Adrenal gland (tissue), 9 donors: ENCODE measurements at regions not wholly inside any gene's neighbourhood (a gene's known extent, or its start where the extent isn't known, plus 50 kb on each side); places are given as distances from the start of the nearest gene placed in this dataset.

ENCODE experiments used
- DNase-seq, 7 donors: peaks; one replicate each; pipeline ENCODE4 v3.0.0-alpha.2; 2019 to 2020
- H3K27ac ChIP-seq, 5 donors: fragments of 200-600 bp; sonication (generic) in 4 of 5; 1 replicate in 3 of 5; 2 replicates in 2 of 5; pipeline versions ENCODE4 v1.5.1 to v1.8.0; 2016 to 2020; ENCODE audit warnings: mild to moderate bottlenecking in 1 of 5
- H3K27me3 ChIP-seq: fragments of 200-600 bp; 2 replicates; pipeline ENCODE4 v1.8.0; 2021
- H3K36me3 ChIP-seq, 2 donors: fragments of 200-600 bp; replicated peaks in 1 of 2; 1 replicate in 1 of 2; 2 replicates in 1 of 2; pipeline versions ENCODE4 v1.5.1 to v1.8.0; 2018 to 2022
- H3K4me1 ChIP-seq, 2 donors: fragments of 200-600 bp; replicated peaks in 1 of 2; 1 replicate in 1 of 2; 2 replicates in 1 of 2; pipeline versions ENCODE4 v1.5.1 to v1.8.0; 2018 to 2021
- H3K4me3 ChIP-seq, 4 donors: fragments of 200-600 bp; sonication (generic) in 3 of 4; one replicate each; pipeline ENCODE4 v1.5.1; 2016 to 2018
- H3K9me3 ChIP-seq, 3 donors: fragments of 200-600 bp; sonication (generic) in 1 of 3; replicated peaks in 1 of 3; 1 replicate in 2 of 3; 2 replicates in 1 of 3; pipeline versions ENCODE4 v1.5.1 to v1.8.0; 2016 to 2021
- POLR2A ChIP-seq, 2 donors: fragments of 450-650 bp; IDR thresholded peaks; one replicate each; pipeline ENCODE4 v1.6.1; 2017; ENCODE audit warnings: antibody characterized with exemption in 2 of 2, mild to moderate bottlenecking in 2 of 2, moderate library complexity in 1 of 2
- WGBS, 4 donors: extraction: QIAGEN DNeasy Blood & Tissue Kit in 2 of 4; methylation state at CpG; one replicate each; pipeline versions ENCODE4 v1.1.5 to v1.1.7; 2013 to 2017; 5-methylcytosine and 5-hydroxymethylcytosine counted together
- intact Hi-C, 2 donors: fragments of 100-400 bp; cut with DNase I; formaldehyde crosslinking; loops; one replicate each; pipeline versions ENCODE4 v1.14.1 to v1.15.0; 2022 to 2023
- TF ChIP-seq, protein P1 (sequence below), 6 experiments: fragments of 450-650 bp in 4 of 6; fragments of 200-600 bp in 2 of 6; sonication (generic) in 1 of 6; IDR thresholded peaks; 1 replicate in 5 of 6; 2 replicates in 1 of 6; pipeline versions ENCODE4 v1.5.1 to v1.8.0; 2016 to 2021; ENCODE audit warnings: antibody characterized with exemption in 6 of 6, mild to moderate bottlenecking in 2 of 6, moderate library complexity in 1 of 6
- donor health status: healthy with polysubstance abuse.
- donor health status: Bipolar disorder and iron deficiency.
- donor health status: DM: yes; HTN: yes; CAD: no.
- donor health status: DM: no; HTN: no; CAD: no.
- donor health status: DM: no; HTN: no; CAD: no.

DNA sequence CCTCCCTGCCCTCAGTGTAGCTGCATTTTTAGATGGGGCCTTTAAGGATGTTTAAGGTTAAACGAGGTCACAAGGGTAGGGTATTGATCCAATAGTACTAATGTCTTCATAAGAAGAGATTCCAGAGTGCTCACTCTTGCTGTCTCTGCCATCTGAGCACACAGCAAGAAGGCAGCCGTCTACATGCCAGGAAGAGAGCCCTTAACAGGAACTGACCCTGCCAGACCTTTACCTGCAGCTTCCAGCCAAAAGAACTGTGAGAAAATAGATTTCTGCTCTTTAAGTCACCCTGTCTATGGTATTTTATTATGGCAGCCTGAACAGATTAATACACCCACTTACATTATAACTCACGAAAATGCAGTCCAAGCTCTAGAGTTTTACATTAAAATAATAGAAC lies 685.3 kb upstream of the MARCKS start:
- intact Hi-C loops = no loop called here
- H3K4me3 ChIP-seq = no peak overlapping the region
- H3K9me3 ChIP-seq = no peaks in the 10 kb centered on the region
- no peak overlapping the region for H3K27ac ChIP-seq
- WGBS, 4 donors = 65 to 70% (median 66%) methylated on average over 3 of the region's 3 CpGs
- no peaks in the 10 kb centered on the region for H3K36me3 ChIP-seq
- peaks cover 5 to 9% of the 10 kb centered on the region in 2 donors for H3K4me1 ChIP-seq
- no peak for DNase-seq
- TF ChIP-seq, protein P1, sequence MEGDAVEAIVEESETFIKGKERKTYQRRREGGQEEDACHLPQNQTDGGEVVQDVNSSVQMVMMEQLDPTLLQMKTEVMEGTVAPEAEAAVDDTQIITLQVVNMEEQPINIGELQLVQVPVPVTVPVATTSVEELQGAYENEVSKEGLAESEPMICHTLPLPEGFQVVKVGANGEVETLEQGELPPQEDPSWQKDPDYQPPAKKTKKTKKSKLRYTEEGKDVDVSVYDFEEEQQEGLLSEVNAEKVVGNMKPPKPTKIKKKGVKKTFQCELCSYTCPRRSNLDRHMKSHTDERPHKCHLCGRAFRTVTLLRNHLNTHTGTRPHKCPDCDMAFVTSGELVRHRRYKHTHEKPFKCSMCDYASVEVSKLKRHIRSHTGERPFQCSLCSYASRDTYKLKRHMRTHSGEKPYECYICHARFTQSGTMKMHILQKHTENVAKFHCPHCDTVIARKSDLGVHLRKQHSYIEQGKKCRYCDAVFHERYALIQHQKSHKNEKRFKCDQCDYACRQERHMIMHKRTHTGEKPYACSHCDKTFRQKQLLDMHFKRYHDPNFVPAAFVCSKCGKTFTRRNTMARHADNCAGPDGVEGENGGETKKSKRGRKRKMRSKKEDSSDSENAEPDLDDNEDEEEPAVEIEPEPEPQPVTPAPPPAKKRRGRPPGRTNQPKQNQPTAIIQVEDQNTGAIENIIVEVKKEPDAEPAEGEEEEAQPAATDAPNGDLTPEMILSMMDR (IDR thresholded peaks at IDR 0.05) = no peak
- TF ChIP-seq POLR2A (IDR thresholded peaks at IDR 0.05) = no peak
- no peaks in the 10 kb centered on the region for H3K27me3 ChIP-seq

DNA sequence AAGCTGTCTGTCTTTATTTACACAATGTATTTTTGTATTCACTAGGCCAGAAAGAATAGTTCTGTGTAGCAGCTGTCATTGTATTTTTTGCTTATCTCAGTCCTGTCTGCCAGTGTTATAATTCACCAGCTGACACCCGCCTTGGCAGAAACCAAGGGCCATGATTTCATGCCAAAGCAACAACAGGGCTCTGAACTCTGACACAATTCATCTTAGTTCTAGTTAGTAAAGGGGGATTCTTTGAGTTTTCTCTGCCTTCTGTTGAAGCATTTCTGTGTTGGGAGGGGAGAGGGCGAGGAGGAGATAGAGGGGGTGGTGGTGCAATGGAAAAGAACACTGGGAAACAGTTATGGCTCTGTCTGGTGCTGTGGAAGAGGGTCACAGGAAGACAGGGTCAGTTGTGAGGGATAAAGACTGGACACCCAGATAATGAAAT lies 684.6 kb upstream of the MARCKS start:
- Histone ChIP-seq H3K27ac (peak overlapping the region in 1 of 5 donors; percentile 22), H3K36me3 (no peaks in the 10 kb centered on the region), H3K27me3 (no peaks in the 10 kb centered on the region), H3K4me1 (peaks cover 5 to 9% of the 10 kb centered on the region in 2 donors), H3K4me3 (no peak overlapping the region), H3K9me3 (no peaks in the 10 kb centered on the region)
- intact Hi-C loops = no loop called here
- TF ChIP-seq, protein P1 (IDR thresholded peaks at IDR 0.05) = no peak
- TF ChIP-seq POLR2A (IDR thresholded peaks at IDR 0.05) = no peak
- DNase-seq = peak; percentile 46 to 86 (median 66)
- WGBS, 4 donors = 4 to 16% (median 10%) methylated on average over 2 of the region's 2 CpGs

DNA sequence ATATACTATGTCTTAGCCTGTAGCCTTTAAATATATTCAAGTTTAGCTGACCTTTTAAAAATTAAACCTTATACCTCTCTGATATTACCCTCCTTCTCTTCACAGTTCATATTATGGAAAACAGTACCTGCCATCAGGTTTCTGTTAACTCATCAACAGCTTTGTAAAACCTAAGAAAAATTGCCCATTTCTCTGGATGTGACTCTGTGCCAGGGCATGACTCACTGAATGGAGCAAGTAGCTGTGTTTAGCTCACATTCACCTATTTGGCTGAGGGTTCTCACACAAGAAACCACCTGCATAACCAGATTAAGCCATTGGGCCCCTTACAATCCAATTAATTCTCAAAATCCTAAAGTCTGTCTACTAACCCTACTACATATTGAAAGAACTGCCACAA lies 678.8 kb upstream of the MARCKS start:
- H3K4me3 ChIP-seq = no peak overlapping the region
- H3K9me3 ChIP-seq = no peaks in the 10 kb centered on the region
- TF ChIP-seq, protein P1 (IDR thresholded peaks at IDR 0.05) = no peak
- TF ChIP-seq POLR2A (IDR thresholded peaks at IDR 0.05) = no peak
- intact Hi-C loops = no loop called here
- H3K4me1 ChIP-seq = no peaks in the 10 kb centered on the region
- DNase-seq = no peak
- no peaks in the 10 kb centered on the region for H3K27me3 ChIP-seq
- no peaks in the 10 kb centered on the region for H3K36me3 ChIP-seq
- H3K27ac ChIP-seq = no peak overlapping the region

DNA sequence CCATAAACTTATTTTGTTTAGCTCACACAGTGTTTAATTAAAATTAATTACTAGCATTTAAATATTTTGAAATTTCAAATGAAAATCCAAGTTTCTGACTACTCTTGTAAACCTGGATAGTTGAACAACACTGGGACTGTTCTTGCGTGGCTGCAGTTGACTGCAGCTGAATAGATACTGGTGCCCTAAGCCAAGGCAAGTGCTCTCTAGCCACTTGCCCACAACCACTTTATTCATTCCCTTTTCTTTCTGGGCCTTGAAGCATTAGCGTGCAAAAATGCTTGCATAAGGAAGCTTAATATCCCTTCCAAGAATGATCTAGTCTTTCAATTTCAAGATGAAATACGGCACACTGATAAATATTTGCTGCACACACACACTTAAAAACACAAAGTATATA lies 676.0 kb upstream of the MARCKS start:
- Histone ChIP-seq H3K9me3 (no peaks in the 10 kb centered on the region), H3K36me3 (no peaks in the 10 kb centered on the region), H3K27me3 (no peaks in the 10 kb centered on the region), H3K4me1 (no peaks in the 10 kb centered on the region), H3K4me3 (no peak overlapping the region), H3K27ac (no peak overlapping the region)
- intact Hi-C loops = no loop called here
- DNase-seq = no peak
- 82 to 89% (median 87%) methylated on average over 3 of the region's 3 CpGs for WGBS, 4 donors
- TF ChIP-seq POLR2A (IDR thresholded peaks at IDR 0.05) = no peak
- TF ChIP-seq, protein P1 (IDR thresholded peaks at IDR 0.05) = no peak
